BJ (cell line): ENCODE measurements at regions not wholly inside any gene's neighbourhood (a gene's known extent, or its start where the extent isn't known, plus 50 kb on each side); places are given as distances from the start of the nearest gene placed in this dataset. TPM values are rescaled to one million over a fixed set of nuclear protein-coding genes. Genes with fewer than 3 reads are reported as not detected.

Source experiments
- CTCF ChIA-PET: fragments of 350-600 bp; formaldehyde crosslinking; extraction: SDS; loops from one replicate; lab custom pipeline; 2021; ENCODE audit warnings: antibody characterized with exemption, inconsistent platforms; lab: Yijun Ruan, JAX
- POLR2A ChIA-PET: fragments of 300-600 bp; sonication (Branson Sonifier 250); formaldehyde crosslinking; extraction: SDS; loops from one replicate; lab custom pipeline; 2021; ENCODE audit warnings: antibody characterized with exemption; lab: Charles Lee
- DNase-seq: peaks from one replicate; pipeline ENCODE4 v3.0.0-alpha.2; 2011; ENCODE audit warnings: low read depth
- H3K27me3 ChIP-seq: 2 replicates; pipeline ENCODE4 v1.6.0; 2011; ENCODE audit warnings: low read length; ENCODE audit not compliant: control insufficient read depth, insufficient read depth
- H3K36me3 ChIP-seq: 2 replicates; pipeline ENCODE4 v1.5.1; 2011; ENCODE audit warnings: low read length; ENCODE audit not compliant: control insufficient read depth, insufficient read depth
- H3K4me3 ChIP-seq: 2 replicates; pipeline ENCODE4 v1.5.1; 2011; ENCODE audit warnings: low read depth, mild to moderate bottlenecking, control low read depth, low read length
- CTCF ChIP-seq: IDR thresholded peaks from 2 replicates; pipeline ENCODE4 v1.5.1; 2011; ENCODE audit warnings: low read depth, mild to moderate bottlenecking, control low read depth, inconsistent platforms, low read length, moderate library complexity; ENCODE audit not compliant: insufficient read depth
- small RNA-seq: library from RNA; depleted of rRNA; stranded (forward); fragments of <200 nt; gene quantifications from one replicate; pipeline ENCODE3, GENCODE V24; 2012; ENCODE audit warnings: low replicate concordance, low read depth; ENCODE audit not compliant: insufficient read length

GRCh38 chr10:31581741-31582323 is 262.8 kb downstream of the ZEB1 start:
- POLR2A ChIA-PET = no interaction called here
- no peak overlapping the region for H3K4me3 ChIP-seq
- no peaks in the 10 kb centered on the region; the same call in 1 of the 2 replicates for H3K27me3 ChIP-seq
- TF ChIP-seq CTCF = no peak
- DNase-seq = no peak
- H3K36me3 ChIP-seq = no peaks in the 10 kb centered on the region
- CTCF ChIA-PET = interaction anchor here (1.1 to 1.4 kb wide), 2 partner anchors 9 to 15 kb away, joined by 4 to 6 read pairs; no protein-coding TSS in a partner anchor

GRCh38 chr10:31580646-31581045 is 261.6 kb downstream of the ZEB1 start:
- ChIA-PET POLR2A (no interaction called here), CTCF (no interaction called here)

More at GRCh38 chr10:31580646-31581045, 261.6 kb downstream of the ZEB1 start:
- Histone ChIP-seq H3K36me3 (no peaks in the 10 kb centered on the region), H3K27me3 (no peaks in the 10 kb centered on the region; the same call in 1 of the 2 replicates), H3K4me3 (no peak overlapping the region)
- DNase-seq = no peak
- TF ChIP-seq CTCF = no peak

Small RNA genes in the stretch of these regions (small RNA-seq; reads per million reads assigned to genes)
- gene AL161935.2 = not detected
